ENCODE measurements at regions not wholly inside any gene's neighbourhood (a gene's known extent, or its start where the extent isn't known, plus 50 kb on each side); places are given as distances from the start of the nearest gene placed in this dataset.

GRCh38 chr12:64998371-64999147, 122.5 kb downstream of the WIF1 start:
- no peak for TF ChIP-seq CTCF (conservative IDR thresholded peaks at IDR 0.05)
- TF ChIP-seq ZFX (IDR thresholded peaks at IDR 0.05): no peak
